Hepatocyte (in vitro differentiated cells): ENCODE measurements at regions not wholly inside any gene's neighbourhood (a gene's known extent, or its start where the extent isn't known, plus 50 kb on each side); places are given as distances from the start of the nearest gene placed in this dataset.

Source experiments
- DNase-seq: peaks from one replicate; pipeline ENCODE4 v3.0.0-alpha.2; 2016; ENCODE audit warnings: low spot score
- H2AFZ ChIP-seq: fragments of 200-600 bp; sonication (generic); 2 replicates; pipeline ENCODE4 v1.6.0; 2016; ENCODE audit warnings: antibody characterized with exemption, mild to moderate bottlenecking
- H3K27ac ChIP-seq: fragments of 200-600 bp; sonication (generic); 2 replicates; pipeline ENCODE4 v1.5.1; 2016; ENCODE audit warnings: mild to moderate bottlenecking
- H3K27me3 ChIP-seq: fragments of 200-600 bp; sonication (generic); 2 replicates; pipeline ENCODE4 v1.6.1; 2016
- H3K36me3 ChIP-seq: fragments of 200-600 bp; sonication (generic); replicated peaks from 2 replicates; pipeline ENCODE4 v1.5.1; 2016; ENCODE audit warnings: low read depth; ENCODE audit not compliant: insufficient read depth
- H3K4me1 ChIP-seq: fragments of 200-600 bp; sonication (generic); 2 replicates; pipeline ENCODE4 v1.5.1; 2016; ENCODE audit warnings: mild to moderate bottlenecking, moderate library complexity; ENCODE audit not compliant: insufficient read depth
- H3K4me2 ChIP-seq: fragments of 200-600 bp; sonication (generic); 2 replicates; pipeline ENCODE4 v1.6.0; 2016
- H3K4me3 ChIP-seq: fragments of 200-600 bp; sonication (generic); 2 replicates; pipeline ENCODE4 v1.5.1; 2016; ENCODE audit warnings: mild to moderate bottlenecking
- H3K79me2 ChIP-seq: fragments of 200-600 bp; sonication (generic); 2 replicates; pipeline ENCODE4 v1.6.0; 2017; ENCODE audit warnings: mild to moderate bottlenecking
- H3K9me2 ChIP-seq: fragments of 200-600 bp; sonication (generic); replicated peaks from 2 replicates; pipeline ENCODE4 v1.6.0; 2017; ENCODE audit warnings: mild to moderate bottlenecking; ENCODE audit not compliant: insufficient read depth
- H3K9me3 ChIP-seq: fragments of 200-600 bp; sonication (generic); 2 replicates; pipeline ENCODE4 v1.5.1; 2016; ENCODE audit warnings: low read depth, mild to moderate bottlenecking
- H4K20me1 ChIP-seq: fragments of 200-600 bp; sonication (generic); 2 replicates; pipeline ENCODE4 v1.6.0; 2016; ENCODE audit warnings: mild to moderate bottlenecking; ENCODE audit not compliant: insufficient read depth, poor library complexity, severe bottlenecking
- EZH2 ChIP-seq: fragments of 200-600 bp; sonication (generic); IDR thresholded peaks from 2 replicates; pipeline ENCODE4 v1.6.1; 2016; ENCODE audit warnings: antibody characterized with exemption, mild to moderate bottlenecking, borderline replicate concordance
- EZH2phosphoT487 ChIP-seq: fragments of 200-600 bp; sonication (generic); IDR thresholded peaks from one replicate; pipeline ENCODE4 v1.6.1; 2018; ENCODE audit warnings: antibody characterized with exemption, mild to moderate bottlenecking, low read depth, moderate library complexity; ENCODE audit not compliant: unreplicated experiment, severe bottlenecking
- WGBS: methylation state at CpG from one replicate; pipeline ENCODE4 v1.1.6; 2016; ENCODE audit warnings: low lambda C conversion rate; ENCODE audit errors: missing lambda C conversion rate; 5-methylcytosine and 5-hydroxymethylcytosine counted together
- TF ChIP-seq, protein P1 (sequence below): fragments of 200-600 bp; sonication (generic); IDR thresholded peaks from 2 replicates; pipeline ENCODE4 v1.5.1; 2016; ENCODE audit warnings: antibody characterized with exemption, mild to moderate bottlenecking; ENCODE audit not compliant: poor library complexity

DNA sequence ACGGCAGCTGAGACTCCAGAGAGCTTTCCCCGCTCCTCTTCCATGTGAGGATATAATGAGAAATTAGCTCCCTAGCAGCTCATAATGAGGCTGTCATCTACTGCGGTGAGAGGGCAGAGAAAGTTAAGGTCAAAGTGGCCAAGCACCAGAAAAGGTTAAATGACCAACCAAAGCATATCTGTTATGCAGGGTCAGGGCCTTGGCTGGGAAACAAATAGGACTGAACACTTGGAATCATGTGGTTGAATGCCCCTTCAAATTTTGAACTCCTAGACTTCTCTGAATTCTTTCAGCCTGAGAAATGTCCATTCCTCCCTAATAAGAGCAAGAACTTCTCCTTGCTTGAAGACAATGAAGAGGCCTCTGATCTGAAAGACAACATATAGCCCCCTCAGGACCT is 115.9 kb downstream of the TM2D1 start:
- H3K4me1 ChIP-seq: no peaks in the 10 kb centered on the region
- H3K4me2 ChIP-seq: no peak overlapping the region
- DNase-seq: no peak
- H2AFZ ChIP-seq: no peak overlapping the region
- H3K79me2 ChIP-seq: no peaks in the 10 kb centered on the region
- H3K36me3 ChIP-seq: no peaks in the 10 kb centered on the region
- H3K27me3 ChIP-seq: no peaks in the 10 kb centered on the region
- H3K4me3 ChIP-seq: no peak overlapping the region
- no peaks in the 10 kb centered on the region for H3K9me3 ChIP-seq
- H3K27ac ChIP-seq: no peak overlapping the region
- H3K9me2 ChIP-seq: no peaks in the 10 kb centered on the region
- WGBS: 98% methylated on average over 3 of the region's 3 CpGs
- TF ChIP-seq EZH2phosphoT487: no peak
- TF ChIP-seq EZH2: no peak
- TF ChIP-seq, protein P1, sequence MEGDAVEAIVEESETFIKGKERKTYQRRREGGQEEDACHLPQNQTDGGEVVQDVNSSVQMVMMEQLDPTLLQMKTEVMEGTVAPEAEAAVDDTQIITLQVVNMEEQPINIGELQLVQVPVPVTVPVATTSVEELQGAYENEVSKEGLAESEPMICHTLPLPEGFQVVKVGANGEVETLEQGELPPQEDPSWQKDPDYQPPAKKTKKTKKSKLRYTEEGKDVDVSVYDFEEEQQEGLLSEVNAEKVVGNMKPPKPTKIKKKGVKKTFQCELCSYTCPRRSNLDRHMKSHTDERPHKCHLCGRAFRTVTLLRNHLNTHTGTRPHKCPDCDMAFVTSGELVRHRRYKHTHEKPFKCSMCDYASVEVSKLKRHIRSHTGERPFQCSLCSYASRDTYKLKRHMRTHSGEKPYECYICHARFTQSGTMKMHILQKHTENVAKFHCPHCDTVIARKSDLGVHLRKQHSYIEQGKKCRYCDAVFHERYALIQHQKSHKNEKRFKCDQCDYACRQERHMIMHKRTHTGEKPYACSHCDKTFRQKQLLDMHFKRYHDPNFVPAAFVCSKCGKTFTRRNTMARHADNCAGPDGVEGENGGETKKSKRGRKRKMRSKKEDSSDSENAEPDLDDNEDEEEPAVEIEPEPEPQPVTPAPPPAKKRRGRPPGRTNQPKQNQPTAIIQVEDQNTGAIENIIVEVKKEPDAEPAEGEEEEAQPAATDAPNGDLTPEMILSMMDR: no peak
- no peaks in the 10 kb centered on the region for H4K20me1 ChIP-seq

DNA sequence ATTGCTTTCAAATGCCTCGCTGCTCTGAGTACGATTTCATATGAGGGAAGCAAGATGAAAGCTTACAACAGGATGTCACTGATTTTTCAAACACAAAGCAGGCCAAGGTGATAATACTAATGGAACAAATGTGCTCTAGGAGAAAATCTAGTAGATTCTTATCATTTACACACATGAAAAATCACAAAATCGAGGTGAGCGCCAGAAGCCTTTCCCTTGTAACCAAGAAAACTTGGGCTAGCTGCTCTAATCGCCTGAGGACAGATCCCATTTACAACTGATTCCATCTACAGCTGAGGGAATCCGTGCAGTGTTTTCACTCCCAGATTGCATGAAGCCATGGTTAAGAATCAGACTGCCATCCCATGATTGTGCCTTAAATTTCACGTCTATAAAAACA is 117.5 kb downstream of the TM2D1 start:
- H3K79me2 ChIP-seq: no peaks in the 10 kb centered on the region
- no peak overlapping the region for H2AFZ ChIP-seq
- H3K4me1 ChIP-seq: no peaks in the 10 kb centered on the region
- H3K4me3 ChIP-seq: no peak overlapping the region
- no peaks in the 10 kb centered on the region for H3K27me3 ChIP-seq
- WGBS: 68% methylated on average over 7 of the region's 7 CpGs
- no peaks in the 10 kb centered on the region for H3K36me3 ChIP-seq
- H3K9me2 ChIP-seq: no peaks in the 10 kb centered on the region
- TF ChIP-seq, protein P1: no peak
- no peak for TF ChIP-seq EZH2
- TF ChIP-seq EZH2phosphoT487: no peak
- H4K20me1 ChIP-seq: no peaks in the 10 kb centered on the region
- H3K4me2 ChIP-seq: no peak overlapping the region
- no peak for DNase-seq
- H3K9me3 ChIP-seq: no peaks in the 10 kb centered on the region
- no peak overlapping the region for H3K27ac ChIP-seq

DNA sequence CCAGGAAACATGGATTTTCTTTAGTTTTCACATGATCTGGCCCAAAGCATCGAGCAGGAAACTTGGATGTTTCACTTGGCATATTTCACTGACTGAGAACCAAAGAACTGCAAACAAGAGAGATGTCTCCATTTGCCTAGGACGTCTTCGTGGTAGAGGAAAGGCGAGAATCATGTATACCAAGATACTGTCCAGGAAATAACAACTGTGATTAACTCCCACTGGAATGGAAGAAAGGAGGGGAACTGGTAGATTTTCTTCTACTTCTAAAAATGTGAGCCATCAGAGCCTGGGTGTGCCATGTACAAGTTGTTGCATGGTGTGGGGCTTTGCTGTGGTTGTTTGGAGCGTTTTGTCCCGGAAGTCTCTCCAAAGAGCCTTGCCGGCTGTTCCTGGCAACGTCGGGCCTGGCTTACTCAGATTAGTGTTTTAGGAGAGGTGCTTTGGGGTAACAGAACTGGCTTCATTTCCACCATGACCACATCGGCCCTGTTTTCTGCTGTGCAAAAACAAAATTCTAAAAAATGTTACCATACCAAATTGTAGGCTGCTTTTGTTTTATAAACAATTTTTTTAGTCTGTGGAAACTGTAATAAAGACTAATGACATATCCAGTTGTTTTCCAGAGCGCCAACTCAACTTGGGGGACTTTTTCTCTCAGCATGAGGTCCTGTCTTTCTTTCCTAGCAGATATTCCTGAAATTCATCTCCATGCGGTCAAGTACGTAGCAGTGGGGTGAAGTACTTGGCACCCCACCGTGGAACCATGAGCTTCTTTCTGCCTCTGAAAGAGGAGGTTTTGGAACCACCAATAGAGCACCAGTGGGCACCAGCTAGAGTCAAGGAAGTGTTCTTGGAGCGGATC is 118.3 kb downstream of the TM2D1 start:
- Histone ChIP-seq H3K4me1 (no peaks in the 10 kb centered on the region), H3K4me2 (no peak overlapping the region), H3K36me3 (no peaks in the 10 kb centered on the region), H4K20me1 (no peaks in the 10 kb centered on the region), H3K27me3 (no peaks in the 10 kb centered on the region), H3K9me2 (no peaks in the 10 kb centered on the region), H3K79me2 (no peaks in the 10 kb centered on the region), H3K4me3 (no peak overlapping the region), H3K9me3 (no peaks in the 10 kb centered on the region), H3K27ac (no peak overlapping the region), H2AFZ (no peak overlapping the region)
- DNase-seq: no peak
- WGBS: 91% methylated on average over 15 of the region's 15 CpGs
- TF ChIP-seq EZH2phosphoT487 (no peak), EZH2 (no peak)
- TF ChIP-seq, protein P1: no peak
